GM21367 (cell line): ENCODE measurements at regions not wholly inside any gene's neighbourhood (a gene's known extent, or its start where the extent isn't known, plus 50 kb on each side); places are given as distances from the start of the nearest gene placed in this dataset.

ENCODE experiments used
- ATAC-seq: cut with Tn5 transposase; IDR thresholded peaks from one replicate; pipeline ENCODE4 v1.9.1; 2021; ENCODE audit not compliant: unreplicated experiment

DNA sequence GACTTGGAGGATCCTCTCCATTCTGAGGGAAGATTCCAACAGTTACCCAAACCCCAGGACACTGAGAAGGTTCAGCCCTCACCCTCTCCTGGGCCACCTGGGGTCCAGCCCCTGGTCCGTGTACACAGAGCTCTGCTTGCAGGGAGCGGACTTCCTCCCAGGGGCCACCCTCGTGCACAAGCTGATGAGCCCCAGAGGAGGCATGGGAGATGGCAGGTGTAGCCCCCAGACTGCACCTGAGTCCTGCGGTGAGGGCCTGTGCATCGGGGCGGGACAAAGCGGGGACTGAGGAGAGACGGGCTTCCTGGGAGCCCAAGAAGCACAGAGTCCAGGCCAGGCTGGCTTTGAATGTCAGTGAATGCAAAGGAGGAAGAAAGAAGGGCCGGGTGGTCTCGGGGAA is 1374.9 kb downstream of the BRD1 start:
- no peak for ATAC-seq

DNA sequence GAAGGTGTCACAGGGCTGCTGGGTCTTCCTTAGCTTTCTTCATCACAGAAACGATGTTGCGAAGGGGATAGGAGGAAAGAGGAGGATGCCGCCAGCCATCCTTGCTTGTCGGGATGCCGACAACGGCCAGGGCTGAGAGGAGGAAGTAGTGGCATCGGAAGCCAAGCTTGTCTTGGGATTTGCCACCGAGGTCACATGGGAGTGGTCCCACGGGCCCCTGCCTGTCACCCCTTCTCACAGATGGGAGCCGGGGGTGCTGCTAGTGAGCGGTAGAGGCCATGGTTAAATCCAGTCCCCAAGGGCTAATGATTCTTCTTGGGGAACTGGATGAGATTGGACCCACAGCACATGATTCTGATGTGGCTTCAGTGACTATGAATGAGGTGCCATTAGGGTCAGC is 1375.8 kb downstream of the BRD1 start:
- ATAC-seq: no peak

DNA sequence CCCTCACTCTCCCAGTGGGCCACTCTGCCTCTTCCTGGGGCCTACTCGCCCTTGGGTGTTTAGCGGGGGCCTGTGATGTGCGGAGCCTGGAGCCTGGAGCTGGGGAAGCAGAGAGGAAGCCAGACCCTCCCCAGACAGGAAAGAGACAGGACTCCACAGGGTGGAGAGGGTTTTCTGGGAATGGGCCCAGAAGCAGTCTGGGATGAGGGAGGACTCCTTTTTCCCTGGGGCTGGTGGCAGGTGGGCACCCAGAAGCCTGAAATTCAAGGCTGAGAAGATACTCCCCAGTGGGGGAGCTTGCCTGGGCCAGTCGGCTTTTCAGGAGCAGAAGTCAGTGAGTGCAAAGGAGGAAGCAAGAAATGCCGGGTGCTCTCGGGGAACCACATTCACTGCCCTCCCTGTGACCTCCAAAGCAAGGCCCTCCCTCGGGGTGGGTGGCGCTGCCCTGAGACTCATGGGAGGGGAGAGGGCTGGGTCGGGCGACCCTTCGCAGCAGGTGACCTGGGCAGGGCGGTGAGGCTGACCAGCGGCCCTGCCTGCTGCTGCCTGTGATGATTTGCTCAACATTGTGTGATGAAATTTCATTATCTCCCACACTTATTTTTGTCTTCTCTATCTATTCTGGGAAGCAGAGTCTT is 1377.4 kb downstream of the BRD1 start:
- no peak for ATAC-seq

DNA sequence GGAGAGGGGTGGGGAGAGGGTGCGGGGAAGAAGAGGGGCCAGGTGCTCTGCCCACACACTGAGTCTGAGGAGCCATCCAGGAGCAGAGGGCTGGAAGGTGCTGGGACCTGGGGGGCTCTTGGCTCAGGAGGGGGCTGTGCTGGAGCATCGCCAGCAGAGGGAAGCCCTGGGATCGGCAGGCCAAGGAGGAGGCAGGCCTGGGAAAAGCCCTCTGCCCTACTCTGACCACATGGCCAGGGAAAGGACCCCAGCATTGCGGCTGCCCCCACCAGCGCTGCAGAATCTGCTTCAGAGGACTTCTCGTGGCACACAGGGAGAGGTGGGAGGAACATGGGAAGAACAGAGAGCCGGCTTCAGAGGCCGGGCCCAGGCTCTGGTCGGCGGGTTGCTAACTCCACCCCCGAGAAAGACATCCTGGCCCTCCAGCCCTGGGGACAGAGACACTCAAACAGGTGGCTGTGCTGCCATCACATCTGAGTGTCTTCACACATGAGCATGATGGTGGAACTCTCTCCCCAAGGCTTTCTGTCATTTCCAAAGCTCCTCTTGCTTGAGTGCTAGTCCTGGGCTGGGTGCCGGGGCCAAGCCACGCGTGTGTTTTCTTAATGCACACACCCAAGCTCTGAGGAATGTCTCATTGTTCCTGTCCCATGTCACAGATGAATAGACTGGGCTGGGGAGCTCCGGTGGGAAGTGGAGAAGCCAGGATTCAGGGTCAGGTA is 1378.0 kb downstream of the BRD1 start:
- ATAC-seq: no peak

DNA sequence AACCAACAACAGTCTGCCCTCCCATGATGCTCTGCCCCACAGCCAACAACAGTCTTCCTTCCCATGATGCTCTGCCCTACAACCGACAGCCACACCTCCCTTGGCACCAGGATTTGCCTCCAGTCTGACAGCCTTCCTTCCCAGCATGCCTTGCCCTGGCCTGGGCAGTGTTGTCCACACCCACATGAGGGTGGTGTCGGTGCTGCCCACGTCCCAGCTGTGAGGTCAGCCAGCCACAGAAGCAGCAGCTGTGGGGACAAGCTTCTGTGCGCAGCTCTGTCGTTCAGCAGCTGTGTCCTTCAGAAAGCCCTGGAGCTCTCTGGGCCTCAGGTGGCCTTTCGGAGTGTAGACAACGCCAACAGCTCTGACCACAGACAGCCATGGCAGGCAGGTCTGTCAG is 1378.9 kb downstream of the BRD1 start:
- no peak for ATAC-seq

DNA sequence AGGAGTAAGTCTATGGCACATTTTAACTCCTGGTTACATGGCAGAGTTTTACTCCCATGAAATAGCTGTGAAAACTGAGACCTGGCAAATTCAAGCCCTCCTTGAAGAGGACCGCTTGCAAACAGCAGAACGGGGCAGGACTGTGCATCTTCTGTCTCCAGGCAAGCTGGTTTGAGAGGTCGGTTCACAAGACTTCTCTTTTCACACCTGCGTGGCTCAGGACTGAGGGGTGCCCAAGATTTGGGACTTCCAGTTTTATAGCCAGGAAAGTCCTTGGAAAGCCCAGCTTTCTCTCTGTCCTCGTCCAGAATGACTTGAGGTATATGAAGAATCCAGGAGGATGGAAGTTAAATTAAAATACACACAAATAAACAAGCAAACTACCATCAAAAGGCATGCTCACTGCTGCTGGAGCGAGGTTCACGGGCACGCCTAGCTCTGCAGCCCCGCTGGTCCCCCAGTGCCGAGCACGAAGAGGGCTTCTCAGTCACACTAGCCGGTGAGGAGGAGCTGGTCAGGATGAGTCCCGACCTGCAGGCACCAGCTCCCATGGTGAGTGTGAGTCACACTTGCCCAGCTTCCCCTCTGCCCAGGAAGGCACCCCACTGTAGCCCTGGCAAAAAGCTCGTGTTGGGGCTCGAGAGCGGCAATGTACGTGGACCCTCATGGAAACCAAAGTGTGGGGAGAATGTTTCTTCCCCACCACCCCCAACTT is 1382.4 kb downstream of the BRD1 start:
- no peak for ATAC-seq

DNA sequence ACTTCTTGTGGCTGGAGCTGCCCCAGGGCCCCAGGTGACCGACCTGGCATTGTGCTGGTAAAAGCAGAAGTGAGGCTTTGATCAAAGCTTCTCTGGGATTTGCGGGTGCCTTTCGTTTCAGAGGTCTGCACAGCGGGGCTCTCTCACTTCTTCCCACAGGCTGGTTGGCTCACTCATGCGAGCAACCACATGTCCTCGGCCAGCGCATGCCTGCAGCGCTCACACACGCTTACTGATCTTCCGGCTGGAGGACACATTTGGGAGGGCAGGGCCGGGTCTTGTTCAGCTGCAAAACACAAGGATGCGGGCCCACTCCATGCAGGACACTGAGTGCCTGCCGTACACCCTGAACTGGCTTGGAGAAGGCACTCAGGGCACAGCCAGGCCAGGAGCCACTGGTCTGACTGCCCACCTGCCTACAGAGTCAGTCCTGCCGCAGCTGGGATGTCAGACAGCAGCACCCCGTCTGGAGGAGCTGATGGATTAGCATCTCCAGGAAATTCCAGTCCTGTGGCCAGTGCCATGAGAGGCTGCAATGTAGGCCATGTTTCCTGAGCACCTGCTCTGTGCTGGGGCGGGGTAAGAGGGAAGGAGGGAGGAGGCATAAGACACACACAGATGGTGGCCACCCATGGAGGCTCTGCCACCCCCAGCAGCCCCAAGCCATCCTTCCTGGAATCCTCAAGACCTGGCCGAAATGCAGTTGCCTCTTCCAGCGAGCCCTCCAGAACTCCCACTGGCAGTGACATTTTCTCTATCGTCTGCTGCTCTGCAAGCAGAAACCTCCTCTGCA is 1383.2 kb downstream of the BRD1 start:
- no peak for ATAC-seq

DNA sequence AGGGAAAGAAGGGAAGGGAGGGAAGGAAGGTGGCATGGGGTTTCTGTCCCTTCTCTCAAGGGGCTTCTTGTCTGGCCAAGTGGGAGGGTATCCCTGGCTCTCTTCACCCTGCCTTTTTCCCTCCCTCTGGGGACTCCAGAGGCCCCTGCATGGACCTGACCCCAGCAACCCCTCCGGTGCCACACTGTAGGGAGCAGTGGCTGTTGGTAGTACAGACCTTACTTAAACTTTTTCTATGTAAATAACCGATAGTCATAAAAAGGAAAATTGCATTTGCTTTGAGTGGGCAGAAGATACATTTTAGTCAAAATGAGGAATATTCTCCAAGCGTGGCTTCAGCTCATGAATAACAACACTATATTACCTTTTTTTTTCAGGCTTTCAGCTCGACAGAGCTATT is 1384.0 kb downstream of the BRD1 start:
- no peak for ATAC-seq

DNA sequence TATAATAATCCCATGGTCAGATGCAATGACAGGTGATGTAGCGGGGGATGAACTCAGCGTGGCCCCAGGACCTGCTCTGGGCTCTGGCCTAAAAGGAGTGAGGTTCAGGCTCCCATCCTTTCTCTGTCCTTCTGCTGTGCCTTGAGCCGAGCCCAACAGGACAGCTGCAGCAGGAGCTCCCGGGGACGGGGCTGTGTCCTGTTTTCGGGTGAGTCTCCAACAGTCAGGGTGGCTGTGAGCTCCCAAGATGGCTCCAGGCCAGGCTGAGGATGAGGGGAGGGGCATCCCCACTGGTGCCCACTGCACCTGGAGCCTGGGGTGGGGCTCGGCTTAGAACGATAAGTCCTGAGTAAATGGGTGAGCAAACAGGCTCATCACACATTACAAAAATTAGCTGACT is 1385.0 kb downstream of the BRD1 start:
- no peak for ATAC-seq

DNA sequence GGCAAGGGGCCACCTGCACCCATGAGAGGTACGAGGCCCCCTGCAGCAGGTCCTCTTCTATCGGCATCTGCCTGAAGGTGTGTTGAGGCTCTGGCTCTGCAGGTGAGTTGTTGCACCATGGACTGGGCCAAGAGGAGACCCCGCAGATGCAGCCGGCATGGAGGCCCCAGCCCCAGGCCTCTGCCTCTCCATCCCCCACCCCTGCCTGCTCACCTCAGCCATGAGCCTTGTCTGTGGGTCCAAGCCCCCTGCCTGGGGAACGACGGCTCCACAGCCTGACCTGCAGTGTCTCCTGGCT is 1386.2 kb downstream of the BRD1 start:
- ATAC-seq: no peak

DNA sequence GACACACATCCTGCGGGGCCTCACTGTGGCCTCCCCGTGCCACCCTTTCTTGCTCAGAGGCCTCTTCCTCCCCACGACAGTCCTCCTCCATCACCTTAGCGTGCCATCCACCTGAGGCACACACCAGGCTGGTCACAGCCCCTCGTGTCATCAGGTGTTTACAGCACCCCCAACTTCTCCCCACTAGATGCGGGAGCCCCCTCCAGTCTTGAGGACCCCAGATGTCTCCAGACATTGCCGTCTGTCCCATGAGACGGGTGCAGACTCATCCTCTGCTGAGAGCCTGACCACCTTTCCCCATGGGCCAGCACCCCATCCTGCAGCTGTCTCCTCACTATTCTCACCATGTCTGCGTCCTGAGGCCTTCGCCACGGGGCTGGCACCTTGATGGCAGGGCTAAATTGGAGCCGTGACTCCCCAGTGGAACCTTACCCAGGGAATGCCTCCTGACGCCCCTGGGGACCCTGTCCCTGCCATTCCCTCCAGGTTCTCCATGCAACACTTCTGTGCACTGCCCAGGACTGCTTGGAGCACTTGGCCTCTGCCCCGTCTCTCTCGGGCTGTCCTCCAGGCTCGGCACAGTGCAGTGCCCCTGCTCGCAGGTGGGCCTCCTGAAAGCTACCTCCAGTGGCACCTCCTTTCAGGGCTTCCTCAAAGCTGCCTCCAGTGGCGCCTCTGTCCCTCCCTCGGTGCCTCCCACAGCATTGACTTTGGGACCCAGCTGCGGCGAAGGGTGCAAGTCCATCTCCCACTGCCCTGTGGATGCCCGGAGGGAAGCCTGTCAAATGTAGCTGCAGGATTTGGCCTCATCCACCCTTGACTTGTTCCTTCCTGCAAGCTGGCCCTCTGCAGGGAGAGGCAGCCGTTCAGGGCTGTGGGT is 1386.8 kb downstream of the BRD1 start:
- no peak for ATAC-seq

DNA sequence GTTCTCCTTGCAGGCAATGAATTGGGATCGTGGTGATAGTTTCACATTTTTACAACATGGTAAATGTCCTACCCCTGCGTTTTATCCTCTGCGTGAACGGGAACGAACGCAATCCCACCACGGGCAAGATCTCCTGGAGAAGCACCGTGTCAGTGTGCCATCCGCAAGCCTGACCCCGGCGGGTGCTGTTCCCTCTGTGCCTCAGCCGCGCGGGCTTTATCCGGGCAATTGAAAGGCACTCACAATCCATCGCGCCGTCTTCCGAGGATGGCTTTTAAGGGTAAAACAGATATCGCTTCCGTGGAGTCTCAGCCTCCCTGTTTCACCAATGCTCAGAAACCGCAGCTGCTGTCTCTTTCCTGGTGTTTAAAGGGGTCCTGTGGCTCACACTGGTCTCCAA is 1387.5 kb downstream of the BRD1 start:
- no peak for ATAC-seq

DNA sequence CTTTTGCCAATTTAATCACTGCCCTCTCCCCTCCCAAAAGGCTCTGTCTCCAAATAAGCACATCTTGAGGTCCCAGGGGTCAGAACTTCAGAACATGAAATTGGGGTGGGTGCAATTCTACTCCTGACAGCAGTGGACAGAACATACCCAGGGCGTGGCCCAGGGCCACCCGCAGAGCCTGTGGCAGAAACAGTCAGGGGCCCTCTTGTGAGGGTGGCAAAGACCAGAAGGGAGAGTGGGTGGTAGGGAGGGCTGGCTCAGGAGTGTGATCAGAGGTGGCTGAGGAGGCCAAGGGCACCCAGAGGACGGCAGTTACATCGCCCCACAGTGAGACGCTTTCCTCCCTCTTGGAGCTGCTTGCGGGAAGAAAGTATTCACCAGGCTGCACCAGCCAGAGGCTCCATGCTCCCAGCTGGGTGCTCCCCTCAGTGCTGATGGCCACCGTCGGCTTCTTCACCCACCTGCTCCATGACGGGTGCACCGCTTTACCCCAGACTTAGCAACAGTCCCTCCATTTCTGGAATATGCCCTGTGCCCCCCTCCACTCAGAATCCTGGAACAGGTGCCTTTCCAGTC is 1388.0 kb downstream of the BRD1 start:
- no peak for ATAC-seq

DNA sequence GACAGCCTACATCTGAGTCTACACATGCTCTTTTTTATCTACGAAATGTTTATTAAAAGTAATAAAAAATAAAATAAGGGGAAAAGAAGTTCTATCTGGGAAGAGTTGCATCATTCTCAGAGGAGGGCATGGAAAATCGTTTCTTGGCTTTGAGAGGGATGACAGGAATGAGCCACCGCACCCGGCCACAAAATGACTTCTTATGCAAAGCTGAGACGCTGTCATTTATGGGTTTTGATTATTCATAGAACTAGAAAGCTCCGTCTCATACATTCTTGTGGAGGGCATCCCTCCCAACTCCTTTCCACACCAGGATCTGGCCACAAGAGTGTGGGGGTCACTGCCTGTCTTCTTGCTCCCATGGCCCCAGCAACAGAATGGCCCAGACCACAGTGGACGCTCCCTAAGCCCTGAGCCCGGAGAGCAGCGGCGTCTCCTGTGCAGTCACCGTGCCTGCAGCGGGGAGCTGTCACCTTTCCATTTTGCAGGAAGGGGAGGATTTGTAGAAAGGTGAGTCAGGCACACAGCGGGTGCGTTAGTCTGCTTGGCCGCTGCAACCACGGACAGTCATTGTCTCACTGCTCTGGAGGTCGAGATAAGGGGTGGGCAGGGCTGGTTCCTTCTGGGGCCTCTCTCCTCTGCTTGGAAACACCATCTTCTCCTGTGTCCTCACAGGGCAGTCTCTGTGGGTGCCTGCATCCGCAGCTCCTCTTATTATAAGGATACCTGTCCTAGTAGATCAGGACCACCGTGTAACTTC is 1388.7 kb downstream of the BRD1 start:
- ATAC-seq: no peak

DNA sequence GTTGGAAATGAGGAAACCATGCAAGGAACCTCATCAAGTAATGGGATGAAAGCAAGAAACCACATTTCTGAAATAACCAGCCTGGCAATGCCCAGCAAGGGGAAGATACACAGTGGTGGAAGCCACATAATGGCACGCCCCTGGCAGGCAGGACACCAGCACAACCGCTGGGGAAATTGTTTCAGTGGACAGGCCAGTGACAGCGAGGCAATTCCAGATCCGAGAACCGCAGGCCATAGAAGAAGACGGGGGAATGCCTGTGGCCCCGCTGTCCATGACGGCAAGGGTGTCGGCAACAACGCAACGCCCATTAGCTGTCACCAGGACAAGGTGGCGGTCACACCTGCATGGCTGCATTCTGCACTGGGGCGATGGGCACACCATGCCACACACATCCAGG is 1389.6 kb downstream of the BRD1 start:
- ATAC-seq: no peak

DNA sequence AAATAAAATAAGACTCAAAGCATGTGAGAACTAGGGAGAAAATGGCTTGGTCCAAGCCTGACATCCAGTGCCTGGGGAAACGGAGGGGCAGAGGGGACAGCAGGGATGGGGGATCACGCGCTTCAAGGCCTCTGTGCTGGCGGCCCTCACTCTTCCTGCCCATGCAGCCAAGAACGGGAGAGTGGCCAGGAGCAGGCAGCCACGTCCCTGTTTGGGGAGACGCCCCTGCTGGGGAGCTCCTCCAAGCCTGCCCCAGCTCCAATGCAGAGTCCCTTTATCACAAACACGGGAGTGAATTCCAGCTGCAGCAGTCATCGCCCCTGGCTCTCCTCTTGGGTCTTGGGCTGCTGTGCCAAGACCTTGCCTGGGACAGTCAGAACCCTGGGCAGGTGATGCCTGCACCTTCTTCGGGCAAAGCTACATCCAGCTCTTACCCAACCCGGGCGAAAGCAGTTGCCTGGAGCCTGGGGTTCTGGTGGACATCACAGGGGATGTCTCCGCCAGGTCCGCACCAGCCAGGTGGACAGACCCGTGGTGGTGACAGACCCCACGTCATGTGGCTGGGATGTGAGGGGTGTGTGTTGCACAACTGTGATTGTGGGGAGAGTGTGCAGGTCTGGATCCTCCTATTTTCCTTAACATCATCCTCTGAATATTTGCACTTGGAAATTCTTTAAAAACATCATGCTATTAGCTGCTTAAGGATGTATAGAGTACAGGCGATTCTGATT is 1391.3 kb downstream of the BRD1 start:
- no peak for ATAC-seq

DNA sequence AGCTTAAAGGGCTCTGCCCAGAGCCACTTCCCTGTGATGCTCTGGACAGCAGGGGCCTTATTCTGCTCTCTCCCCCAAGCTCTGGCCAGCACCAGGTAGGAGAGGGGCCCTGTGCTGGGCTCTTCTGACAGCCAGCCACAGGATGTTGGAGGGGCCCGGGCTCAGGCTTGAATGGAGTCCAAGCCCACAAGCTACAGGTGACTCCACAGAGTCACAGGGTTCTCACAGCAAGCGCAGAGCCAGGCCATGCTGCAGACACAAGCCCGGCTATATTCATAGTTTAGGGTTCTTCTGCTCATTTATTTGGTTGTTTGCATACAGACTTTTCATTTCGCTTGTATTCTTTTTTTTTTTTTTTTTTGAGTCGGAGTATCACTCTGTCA is 1392.8 kb downstream of the BRD1 start:
- ATAC-seq: no peak

DNA sequence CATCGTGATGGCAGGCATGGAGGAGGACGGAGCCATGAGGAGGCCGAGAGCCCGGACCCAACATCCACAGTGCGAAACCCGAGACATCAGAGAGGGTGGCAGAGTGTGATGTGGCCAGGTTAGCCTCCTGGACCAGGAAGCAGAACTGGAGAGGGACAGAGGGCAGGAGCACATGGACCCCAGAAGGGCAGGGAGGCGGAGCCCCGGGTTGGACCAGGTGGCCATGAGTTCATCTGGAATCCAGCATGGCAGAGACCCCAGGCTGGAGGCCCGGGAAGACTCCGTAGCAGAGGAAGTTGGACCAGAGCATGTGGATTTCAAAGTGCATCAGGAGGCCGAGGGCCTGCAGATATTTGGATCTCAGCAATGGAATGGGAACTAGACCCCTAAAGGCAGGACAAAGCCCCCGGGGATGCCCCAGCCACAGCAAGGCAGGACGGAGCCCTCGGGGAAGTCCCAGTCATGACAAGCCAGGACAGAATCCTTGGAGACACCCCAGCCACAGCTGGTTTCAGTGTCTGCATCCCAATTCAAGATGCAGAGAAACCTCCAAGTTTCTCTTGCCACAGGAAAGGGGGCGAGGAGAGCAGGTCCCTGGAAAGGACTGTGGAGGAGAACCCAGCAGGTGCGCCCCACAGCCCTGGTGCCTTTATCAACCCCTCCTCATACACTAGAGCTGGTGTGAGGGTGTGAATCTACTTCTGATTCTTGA is 1393.4 kb downstream of the BRD1 start:
- no peak for ATAC-seq
